ENCODE measurements at regions not wholly inside any gene's neighbourhood (a gene's known extent, or its start where the extent isn't known, plus 50 kb on each side); places are given as distances from the start of the nearest gene placed in this dataset.

GRCh38 chr3:139159356-139159755 lies 114.7 kb upstream of the PRR23C start:
- H3K4me3 ChIP-seq (replicated peaks; ENCODE audit: low read depth, low read length): no peak overlapping the region
- no peak for DNase-seq (ENCODE audit: extremely low read depth, low read depth)
- TF ChIP-seq CTCF (IDR thresholded peaks at IDR 0.05; ENCODE audit: low read depth, low read length, missing control alignments): no peak

DNA sequence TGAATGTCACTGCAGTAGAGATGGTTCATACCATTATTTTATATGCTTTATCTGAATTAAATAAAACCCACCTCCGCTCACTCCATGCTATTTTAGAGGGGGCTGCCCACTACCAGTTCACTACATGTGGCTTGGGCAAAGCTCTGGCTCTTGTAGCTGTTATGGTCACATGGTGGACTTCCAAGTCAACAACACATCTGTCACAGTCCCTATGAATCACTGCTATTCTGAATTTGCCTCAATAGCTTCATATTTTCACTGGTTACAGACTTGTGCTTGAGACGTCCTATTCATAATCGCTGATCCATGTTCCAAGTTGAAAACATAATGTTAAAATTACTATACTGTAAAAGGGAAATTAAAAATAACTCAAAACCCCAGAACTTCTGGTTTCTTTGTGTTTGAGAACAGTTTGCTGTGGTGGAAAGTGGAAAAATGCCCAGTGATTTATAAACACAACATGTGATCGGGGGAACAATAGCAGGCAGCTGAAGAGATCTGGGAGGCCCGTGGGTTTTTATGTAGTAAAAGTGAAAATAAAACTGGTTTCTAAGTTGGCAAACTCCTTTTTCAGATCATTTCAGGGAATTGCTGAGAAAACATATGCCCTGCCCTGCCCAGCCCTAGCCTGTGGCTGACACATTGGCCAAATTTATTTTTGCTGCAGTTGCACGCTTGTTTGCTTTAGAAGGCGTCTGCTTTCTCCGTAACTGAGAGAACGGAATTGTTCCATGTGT lies 128.8 kb upstream of the PRR23C start:
- H3K4me3 ChIP-seq (replicated peaks; ENCODE audit: low read depth, low read length): peak overlapping the region; percentile 25
- TF ChIP-seq CTCF (IDR thresholded peaks at IDR 0.05; ENCODE audit: low read depth, low read length, missing control alignments): no peak
- peak; percentile 9 for DNase-seq (ENCODE audit: extremely low read depth, low read depth)

DNA sequence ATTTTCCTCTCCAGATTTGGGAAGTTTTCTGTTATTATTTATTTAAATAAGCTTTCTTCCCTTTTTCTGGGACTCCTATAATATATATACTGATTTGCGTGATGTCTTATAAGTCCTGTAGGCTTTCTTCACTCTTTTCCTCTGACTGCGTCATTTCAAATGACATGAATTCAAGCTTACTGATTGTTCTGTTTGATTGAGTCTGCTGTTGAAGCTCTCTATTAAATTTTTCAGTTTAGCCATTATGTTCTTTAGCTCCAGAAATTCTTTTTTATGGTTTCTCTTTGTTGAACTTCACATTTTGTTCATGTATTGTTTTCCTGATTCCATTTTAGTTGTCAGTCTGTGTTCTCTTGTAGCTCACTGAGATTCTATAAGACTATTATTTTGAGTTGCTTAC lies 135.8 kb upstream of the PRR23C start:
- no peak for DNase-seq (ENCODE audit: extremely low read depth, low read depth)
- no peak overlapping the region for H3K4me3 ChIP-seq (replicated peaks; ENCODE audit: low read depth, low read length)
- TF ChIP-seq CTCF (IDR thresholded peaks at IDR 0.05; ENCODE audit: low read depth, low read length, missing control alignments): no peak

DNA sequence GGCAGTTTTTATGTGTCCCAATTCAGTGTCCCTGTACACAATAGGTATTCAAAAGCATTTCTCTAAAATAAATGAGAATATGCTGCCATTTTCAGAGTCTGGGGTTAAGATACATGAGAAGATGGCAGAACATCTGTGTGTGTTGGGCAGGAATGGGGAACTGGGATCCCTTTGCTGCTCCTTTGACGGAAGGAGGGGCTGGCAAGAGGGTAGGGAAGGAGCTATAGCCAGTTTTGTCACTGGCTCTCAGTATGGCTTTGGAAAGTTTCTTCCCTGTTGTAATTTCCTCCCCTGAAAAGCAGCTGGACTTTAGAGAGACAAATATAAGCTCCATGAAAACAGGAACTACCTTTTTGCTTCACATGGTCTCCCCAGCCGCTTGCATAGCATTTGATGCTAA lies 137.5 kb upstream of the PRR23C start:
- TF ChIP-seq CTCF (IDR thresholded peaks at IDR 0.05; ENCODE audit: low read depth, low read length, missing control alignments): no peak
- no peak overlapping the region for H3K4me3 ChIP-seq (replicated peaks; ENCODE audit: low read depth, low read length)

GRCh38 chr3:139182598-139182997 lies 137.9 kb upstream of the PRR23C start:
- no peak for TF ChIP-seq CTCF (IDR thresholded peaks at IDR 0.05; ENCODE audit: low read depth, low read length, missing control alignments)
- no peak for DNase-seq (ENCODE audit: extremely low read depth, low read depth)
- no peak overlapping the region for H3K4me3 ChIP-seq (replicated peaks; ENCODE audit: low read depth, low read length)

More for the DNA sequence above, 137.5 kb upstream of the PRR23C start:
- no peak for DNase-seq (ENCODE audit: extremely low read depth, low read depth)

- H3K4me3 ChIP-seq (replicated peaks; ENCODE audit: low read depth, low read length): no peak overlapping the region
- no peak for DNase-seq (ENCODE audit: extremely low read depth, low read depth)
- no peak for TF ChIP-seq CTCF (IDR thresholded peaks at IDR 0.05; ENCODE audit: low read depth, low read length, missing control alignments)
Measured at GRCh38 chr3:139185527-139185926, 140.8 kb upstream of the PRR23C start.

- DNase-seq (ENCODE audit: extremely low read depth, low read depth): no peak
- TF ChIP-seq CTCF (IDR thresholded peaks at IDR 0.05; ENCODE audit: low read depth, low read length, missing control alignments): no peak
- no peak overlapping the region for H3K4me3 ChIP-seq (replicated peaks; ENCODE audit: low read depth, low read length)
Measured at GRCh38 chr3:139187154-139187553, 142.5 kb upstream of the PRR23C start.

All from HFF-Myc (cell line).